ENCODE measurements at regions not wholly inside any gene's neighbourhood (a gene's known extent, or its start where the extent isn't known, plus 50 kb on each side); places are given as distances from the start of the nearest gene placed in this dataset.

DNA sequence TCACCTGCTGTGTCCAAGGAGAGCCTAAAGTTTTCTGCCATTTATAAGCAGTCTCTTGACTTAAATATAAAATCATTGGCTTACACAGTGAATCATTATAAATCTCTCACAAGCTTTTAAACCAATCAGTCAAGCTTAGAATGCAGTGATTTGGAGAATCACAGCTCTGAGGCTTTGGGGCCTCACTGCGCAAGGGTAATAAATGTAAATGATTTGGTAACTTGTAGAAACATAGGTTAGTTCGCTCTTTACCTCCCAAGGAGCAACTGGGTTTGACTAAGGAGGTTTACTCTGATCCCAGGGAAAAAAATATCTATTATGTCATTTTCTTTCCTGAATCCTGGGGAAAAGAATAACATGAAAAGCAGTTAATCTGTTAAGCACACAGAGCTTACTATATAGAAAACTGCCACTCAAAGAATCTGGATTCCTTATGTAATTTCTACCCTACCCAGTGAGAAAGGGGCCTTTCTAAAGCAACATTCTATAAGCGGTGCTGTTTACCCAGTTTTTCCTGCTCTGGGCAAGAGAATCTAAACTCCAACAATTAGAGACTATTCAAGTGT is 128.2 kb downstream of the MZT1 start:
- TF ChIP-seq, protein P1, sequence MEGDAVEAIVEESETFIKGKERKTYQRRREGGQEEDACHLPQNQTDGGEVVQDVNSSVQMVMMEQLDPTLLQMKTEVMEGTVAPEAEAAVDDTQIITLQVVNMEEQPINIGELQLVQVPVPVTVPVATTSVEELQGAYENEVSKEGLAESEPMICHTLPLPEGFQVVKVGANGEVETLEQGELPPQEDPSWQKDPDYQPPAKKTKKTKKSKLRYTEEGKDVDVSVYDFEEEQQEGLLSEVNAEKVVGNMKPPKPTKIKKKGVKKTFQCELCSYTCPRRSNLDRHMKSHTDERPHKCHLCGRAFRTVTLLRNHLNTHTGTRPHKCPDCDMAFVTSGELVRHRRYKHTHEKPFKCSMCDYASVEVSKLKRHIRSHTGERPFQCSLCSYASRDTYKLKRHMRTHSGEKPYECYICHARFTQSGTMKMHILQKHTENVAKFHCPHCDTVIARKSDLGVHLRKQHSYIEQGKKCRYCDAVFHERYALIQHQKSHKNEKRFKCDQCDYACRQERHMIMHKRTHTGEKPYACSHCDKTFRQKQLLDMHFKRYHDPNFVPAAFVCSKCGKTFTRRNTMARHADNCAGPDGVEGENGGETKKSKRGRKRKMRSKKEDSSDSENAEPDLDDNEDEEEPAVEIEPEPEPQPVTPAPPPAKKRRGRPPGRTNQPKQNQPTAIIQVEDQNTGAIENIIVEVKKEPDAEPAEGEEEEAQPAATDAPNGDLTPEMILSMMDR (IDR thresholded peaks at IDR 0.05; ENCODE audit: low read length), result no peak
- TF ChIP-seq EZH2 (IDR thresholded peaks at IDR 0.05; ENCODE audit: borderline replicate concordance, low read length), result no peak
- H3K27me3 ChIP-seq (ENCODE audit: insufficient read depth, low read length), result no peaks in the 10 kb centered on the region
- H3F3A ChIP-seq (ENCODE audit: insufficient read depth, low read length), result no peaks in the 10 kb centered on the region
- no peak overlapping the region for H2AFZ ChIP-seq (ENCODE audit: low read length)
- H3K4me2 ChIP-seq (ENCODE audit: low read length), result no peak overlapping the region
- H3K9me3 ChIP-seq (ENCODE audit: low read length), result no peaks in the 10 kb centered on the region
- no peak overlapping the region for H3K4me3 ChIP-seq (ENCODE audit: low read depth, low read length, poor library complexity, severe bottlenecking)
- H3K9me2 ChIP-seq (ENCODE audit: low read depth, low read length), result no peaks in the 10 kb centered on the region
- H3K4me1 ChIP-seq (ENCODE audit: insufficient read depth, low read length, severe bottlenecking), result no peaks in the 10 kb centered on the region
- H3K9ac ChIP-seq (ENCODE audit: low read length), result no peak overlapping the region
- no peaks in the 10 kb centered on the region for H3K36me3 ChIP-seq (ENCODE audit: insufficient read depth, low read length)
- no peaks in the 10 kb centered on the region for H4K20me1 ChIP-seq (ENCODE audit: insufficient read depth, low read length)
- no peaks in the 10 kb centered on the region for H3K79me2 ChIP-seq (ENCODE audit: insufficient read depth, low read length)
- H3K27ac ChIP-seq (ENCODE audit: low read depth, low read length, poor library complexity, severe bottlenecking), result no peak overlapping the region

DNA sequence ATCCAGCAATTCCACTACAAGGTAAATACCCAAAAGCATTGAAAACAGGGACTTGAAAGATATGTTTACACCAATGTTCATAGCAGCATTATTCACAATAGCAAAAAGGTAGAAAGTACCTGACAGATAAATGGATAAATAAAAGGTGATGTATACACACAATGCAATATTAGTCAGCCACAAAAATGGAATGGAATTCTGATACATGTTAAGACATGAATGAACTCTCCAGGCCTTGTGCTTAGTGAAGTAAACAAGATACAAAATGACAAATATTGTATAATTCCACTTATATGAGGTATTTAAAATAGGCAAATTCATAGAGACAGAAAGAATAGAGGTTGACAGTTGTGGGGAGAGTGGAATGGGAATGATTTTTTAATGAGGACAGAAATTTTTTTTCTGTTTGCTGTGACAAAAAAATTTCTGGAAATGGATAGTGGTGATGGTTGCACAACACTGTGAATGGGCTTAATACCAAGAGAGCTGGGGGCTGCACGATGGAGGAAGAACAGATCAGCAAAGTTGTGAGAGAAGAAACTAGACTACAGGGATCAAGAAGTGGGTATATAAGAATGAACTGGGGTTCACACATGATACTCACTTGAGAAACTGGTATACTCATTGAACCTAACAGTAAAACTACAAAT is 137.2 kb downstream of the MZT1 start:
- Histone ChIP-seq H3K27ac (ENCODE audit: low read depth, low read length, poor library complexity, severe bottlenecking) (no peak overlapping the region), H3K9me2 (ENCODE audit: low read depth, low read length) (no peaks in the 10 kb centered on the region), H3K9ac (ENCODE audit: low read length) (no peak overlapping the region), H4K20me1 (ENCODE audit: insufficient read depth, low read length) (no peaks in the 10 kb centered on the region), H3K4me2 (ENCODE audit: low read length) (no peak overlapping the region), H3K27me3 (ENCODE audit: insufficient read depth, low read length) (no peaks in the 10 kb centered on the region), H3K79me2 (ENCODE audit: insufficient read depth, low read length) (no peaks in the 10 kb centered on the region), H3K4me3 (ENCODE audit: low read depth, low read length, poor library complexity, severe bottlenecking) (no peak overlapping the region), H3F3A (ENCODE audit: insufficient read depth, low read length) (no peaks in the 10 kb centered on the region), H3K4me1 (ENCODE audit: insufficient read depth, low read length, severe bottlenecking) (no peaks in the 10 kb centered on the region), H3K9me3 (ENCODE audit: low read length) (no peaks in the 10 kb centered on the region), H3K36me3 (ENCODE audit: insufficient read depth, low read length) (no peaks in the 10 kb centered on the region), H2AFZ (ENCODE audit: low read length) (no peak overlapping the region)
- TF ChIP-seq EZH2 (IDR thresholded peaks at IDR 0.05; ENCODE audit: borderline replicate concordance, low read length), result no peak
- TF ChIP-seq, protein P1 (IDR thresholded peaks at IDR 0.05; ENCODE audit: low read length), result no peak

DNA sequence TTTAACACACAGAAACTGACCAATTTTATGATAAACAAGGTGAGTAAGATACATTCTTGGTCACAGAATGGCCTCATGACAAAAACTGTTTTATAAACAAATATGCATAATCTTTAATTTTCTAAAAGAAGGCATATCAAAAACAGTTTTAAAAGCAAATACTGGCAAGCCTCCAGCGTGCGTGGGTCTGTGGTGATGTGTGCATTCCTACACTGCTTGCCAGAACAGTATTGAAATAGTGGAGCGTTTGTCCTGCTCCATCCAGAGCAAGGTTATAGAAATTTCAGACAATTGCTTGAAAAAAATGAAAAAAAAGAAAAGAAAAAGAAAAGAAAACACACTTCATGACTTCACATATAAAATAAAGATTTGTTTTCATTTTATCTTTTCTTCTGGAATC is 140.9 kb downstream of the MZT1 start:
- H3F3A ChIP-seq (ENCODE audit: insufficient read depth, low read length), result no peaks in the 10 kb centered on the region
- H3K4me2 ChIP-seq (ENCODE audit: low read length), result no peak overlapping the region
- H3K9ac ChIP-seq (ENCODE audit: low read length), result no peak overlapping the region
- H3K79me2 ChIP-seq (ENCODE audit: insufficient read depth, low read length), result no peaks in the 10 kb centered on the region
- H3K36me3 ChIP-seq (ENCODE audit: insufficient read depth, low read length), result no peaks in the 10 kb centered on the region
- no peaks in the 10 kb centered on the region for H3K9me3 ChIP-seq (ENCODE audit: low read length)
- TF ChIP-seq, protein P1 (IDR thresholded peaks at IDR 0.05; ENCODE audit: low read length), result no peak
- no peak for TF ChIP-seq EZH2 (IDR thresholded peaks at IDR 0.05; ENCODE audit: borderline replicate concordance, low read length)
- no peaks in the 10 kb centered on the region for H3K27me3 ChIP-seq (ENCODE audit: insufficient read depth, low read length)
- no peak overlapping the region for H2AFZ ChIP-seq (ENCODE audit: low read length)
- no peak overlapping the region for H3K27ac ChIP-seq (ENCODE audit: low read depth, low read length, poor library complexity, severe bottlenecking)
- no peaks in the 10 kb centered on the region for H3K4me1 ChIP-seq (ENCODE audit: insufficient read depth, low read length, severe bottlenecking)
- no peak overlapping the region for H3K4me3 ChIP-seq (ENCODE audit: low read depth, low read length, poor library complexity, severe bottlenecking)
- no peaks in the 10 kb centered on the region for H4K20me1 ChIP-seq (ENCODE audit: insufficient read depth, low read length)
- H3K9me2 ChIP-seq (ENCODE audit: low read depth, low read length), result no peaks in the 10 kb centered on the region

All from OCI-LY1 (cell line).